GM19328 (cell line): ENCODE measurements at regions not wholly inside any gene's neighbourhood (a gene's known extent, or its start where the extent isn't known, plus 50 kb on each side); places are given as distances from the start of the nearest gene placed in this dataset.
"Not testable (repeated sequence)": the region's sequence is repeated elsewhere in the genome, so short reads cannot be mapped to it uniquely, and the experiment has no call there.

ENCODE experiments used
- ATAC-seq: cut with Tn5 transposase; IDR thresholded peaks from one replicate; pipeline ENCODE4 v1.9.1; 2021; ENCODE audit warnings: mild to moderate bottlenecking, moderate library complexity; ENCODE audit not compliant: unreplicated experiment

GRCh38 chr2:184186436-184186835 lies 411.9 kb upstream of the ZNF804A start:
- no peak for ATAC-seq

- no peak for ATAC-seq
Measured at GRCh38 chr2:184187421-184187971, 410.8 kb upstream of the ZNF804A start.

DNA sequence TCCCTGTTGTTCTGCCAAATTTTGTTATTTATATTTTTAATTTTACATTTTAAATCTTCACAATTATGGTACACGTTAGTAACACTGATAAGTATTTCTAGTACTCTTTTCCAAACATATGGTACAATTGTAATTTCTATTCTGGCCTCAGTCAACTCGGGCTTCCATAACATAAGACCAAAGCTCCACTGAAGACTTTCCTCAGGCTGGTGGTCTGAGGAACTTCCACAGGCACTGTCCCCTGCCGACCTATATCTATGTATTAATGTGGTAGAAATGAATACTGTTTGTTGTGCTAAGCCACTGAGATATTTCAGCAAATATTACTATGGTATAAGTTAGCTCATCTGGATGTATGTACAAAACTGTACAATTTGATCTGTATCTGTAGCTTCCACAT lies 407.6 kb upstream of the ZNF804A start:
- no peak for ATAC-seq

GRCh38 chr2:184192649-184193048 lies 405.7 kb upstream of the ZNF804A start:
- ATAC-seq, result no peak

- no peak for ATAC-seq
Measured at GRCh38 chr2:184197413-184197812, 400.9 kb upstream of the ZNF804A start.

GRCh38 chr2:184198791-184199190 lies 399.5 kb upstream of the ZNF804A start:
- not testable (repeated sequence) for ATAC-seq

GRCh38 chr2:184199274-184199673 lies 399.1 kb upstream of the ZNF804A start:
- ATAC-seq, result no peak

DNA sequence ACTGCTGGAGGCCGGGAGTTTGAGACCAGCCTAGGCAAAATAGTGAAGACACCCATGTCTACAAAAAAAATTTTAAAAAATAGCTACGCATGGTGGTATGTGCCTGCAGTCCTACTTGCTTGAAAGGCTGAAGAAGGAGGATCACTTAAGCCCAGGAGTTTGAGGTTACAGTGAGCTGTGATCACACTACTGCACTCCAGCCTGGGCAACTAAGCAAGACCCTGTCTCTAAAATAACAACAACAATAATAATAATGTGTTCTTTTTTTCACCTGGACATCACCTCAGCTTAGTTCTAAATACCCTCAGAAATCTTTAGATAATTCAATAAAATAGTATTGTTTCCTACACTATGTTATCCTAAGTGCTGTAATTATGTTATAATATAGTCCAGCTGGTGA lies 397.1 kb upstream of the ZNF804A start:
- ATAC-seq, result no peak

- ATAC-seq, result no peak
Measured at GRCh38 chr2:184203661-184204060, 394.7 kb upstream of the ZNF804A start.

DNA sequence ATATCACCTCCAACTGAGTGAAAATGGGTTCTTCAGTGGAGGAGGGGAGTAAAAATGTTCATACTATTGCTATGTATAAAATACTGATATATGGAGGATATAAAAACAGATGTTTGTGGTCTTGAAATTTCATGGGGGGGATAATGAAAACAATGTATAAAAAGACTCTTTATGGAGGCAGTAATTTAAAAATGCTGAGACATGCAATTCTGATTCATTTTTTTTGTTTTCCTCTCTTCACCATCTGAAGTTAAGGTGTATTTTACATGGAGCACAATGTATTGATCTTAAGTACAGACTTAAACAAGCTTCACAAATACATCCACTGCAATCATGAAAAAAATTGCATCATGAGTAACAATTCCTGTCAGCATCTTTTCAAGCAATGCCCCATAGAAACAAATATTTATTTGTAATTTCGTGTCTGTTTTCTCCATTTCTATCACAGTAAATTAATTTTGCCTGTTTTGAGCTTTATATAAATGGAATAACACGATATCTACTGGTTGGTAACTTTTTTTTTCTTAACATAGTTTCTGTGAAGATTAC lies 393.2 kb upstream of the ZNF804A start:
- ATAC-seq, result no peak

DNA sequence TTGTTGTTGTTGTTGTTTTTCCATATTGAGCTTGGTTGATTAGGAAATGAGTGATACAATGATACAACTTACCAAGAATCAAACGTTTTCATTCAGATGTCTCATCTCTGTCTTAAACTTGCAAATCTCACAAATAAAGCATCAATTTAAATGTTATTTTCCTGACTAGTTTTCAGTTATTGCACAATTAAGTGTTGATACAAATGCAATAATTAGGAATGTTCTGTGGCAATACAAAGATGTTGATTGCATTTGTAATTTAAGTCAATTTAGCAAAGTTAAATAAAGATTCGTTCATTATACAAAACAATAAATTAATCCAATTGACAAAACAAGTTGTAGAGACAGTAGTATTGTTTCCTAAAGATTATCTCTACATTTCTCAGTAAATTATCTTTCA lies 392.3 kb upstream of the ZNF804A start:
- ATAC-seq, result no peak

GRCh38 chr2:184210329-184210728 lies 388.0 kb upstream of the ZNF804A start:
- ATAC-seq, result no peak

- ATAC-seq, result no peak
Measured at GRCh38 chr2:184215745-184216144, 382.6 kb upstream of the ZNF804A start.

DNA sequence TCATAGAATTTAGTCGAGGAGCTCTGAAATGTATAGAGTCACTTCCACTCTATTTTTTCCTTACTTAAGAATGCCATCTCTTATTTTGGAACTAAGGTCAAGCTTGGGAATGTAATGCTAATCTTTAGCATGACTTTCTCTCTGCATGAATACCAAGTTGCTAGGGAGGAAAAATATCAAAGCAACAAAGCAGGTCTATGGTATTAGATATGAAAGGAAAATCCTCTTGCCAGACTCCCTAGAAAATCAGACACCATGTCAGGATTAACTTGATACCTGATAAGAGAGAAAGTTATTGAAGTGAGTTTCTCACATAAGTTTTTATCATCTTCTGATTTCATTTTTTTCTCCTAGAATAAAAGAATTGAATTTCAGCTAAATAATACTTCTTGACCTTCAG lies 341.7 kb upstream of the ZNF804A start:
- ATAC-seq, result no peak

DNA sequence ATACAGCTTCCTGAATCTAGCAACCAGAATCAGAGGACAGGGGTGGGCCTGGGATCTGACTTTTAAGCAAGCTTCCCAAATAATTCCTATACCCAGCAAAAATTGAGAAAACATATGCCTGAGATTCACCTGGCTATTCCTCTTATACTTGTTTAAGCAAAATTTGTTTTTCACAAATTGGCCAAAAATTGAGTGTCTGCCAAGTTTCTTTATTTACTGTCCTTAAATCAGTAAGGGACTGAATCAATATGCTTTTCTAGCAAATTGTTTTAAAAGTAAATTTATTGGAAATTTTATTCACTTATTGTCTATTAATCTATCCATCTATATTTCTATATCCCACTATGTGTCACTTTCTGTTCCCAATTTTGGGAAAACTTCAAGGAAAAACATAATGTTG lies 337.0 kb upstream of the ZNF804A start:
- ATAC-seq, result no peak

GRCh38 chr2:184261818-184262217 lies 336.5 kb upstream of the ZNF804A start:
- no peak for ATAC-seq

DNA sequence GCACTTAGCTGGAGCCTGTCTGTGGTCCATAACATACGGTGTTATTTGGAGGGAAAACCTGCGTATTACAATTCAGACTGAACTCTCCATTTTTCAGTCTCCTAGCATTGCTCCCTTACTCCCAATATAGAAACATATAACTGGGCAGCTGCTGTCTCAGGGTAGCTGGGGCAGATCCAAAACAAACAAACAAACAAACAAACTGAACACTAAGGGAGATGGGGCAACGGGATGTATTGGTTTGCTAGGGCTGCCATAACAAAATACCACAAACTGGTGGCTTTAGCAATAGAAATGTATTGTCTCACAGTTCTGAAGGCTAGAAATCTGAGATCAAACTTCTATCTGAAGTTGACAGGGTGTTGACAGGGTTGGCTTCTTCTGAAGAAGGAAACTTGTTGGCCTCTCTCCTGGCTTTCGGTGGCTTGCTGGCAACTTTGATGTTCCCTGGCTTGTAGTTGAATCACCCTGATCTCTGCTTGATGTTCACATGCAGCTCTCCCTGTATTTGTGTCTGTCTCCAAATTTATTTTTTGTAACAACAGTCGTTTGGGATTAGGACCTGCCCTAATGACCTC lies 329.3 kb upstream of the ZNF804A start:
- no peak for ATAC-seq

DNA sequence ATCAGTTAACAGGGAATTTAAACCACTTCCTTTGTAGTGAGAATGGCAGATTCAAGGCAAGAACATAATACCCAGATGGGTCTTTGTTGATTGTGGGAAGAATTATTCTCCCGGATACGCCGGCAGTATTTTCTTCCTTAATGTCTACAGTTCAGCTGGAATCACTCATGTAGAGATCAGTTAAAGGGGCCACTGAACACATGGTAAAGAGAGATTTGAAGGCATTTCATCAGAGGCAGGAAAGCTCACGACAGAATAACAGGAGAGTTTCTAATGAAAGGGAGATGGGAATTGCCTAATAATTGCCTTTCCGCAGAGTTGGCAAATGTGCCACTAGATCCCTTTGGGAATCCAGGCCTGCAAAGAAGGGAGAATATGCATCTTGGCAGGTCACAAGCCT lies 327.7 kb upstream of the ZNF804A start:
- ATAC-seq, result no peak

- no peak for ATAC-seq
Measured at GRCh38 chr2:184272056-184272455, 326.3 kb upstream of the ZNF804A start.

GRCh38 chr2:184294831-184295230 lies 303.5 kb upstream of the ZNF804A start:
- ATAC-seq, result no peak

- no peak for ATAC-seq
Measured at GRCh38 chr2:184297085-184297484, 301.2 kb upstream of the ZNF804A start.

- ATAC-seq, result no peak
Measured at GRCh38 chr2:184302506-184302905, 295.8 kb upstream of the ZNF804A start.

- no peak for ATAC-seq
Measured at GRCh38 chr2:184304006-184304405, 294.3 kb upstream of the ZNF804A start.
